ENCODE measurements at regions not wholly inside any gene's neighbourhood (a gene's known extent, or its start where the extent isn't known, plus 50 kb on each side); places are given as distances from the start of the nearest gene placed in this dataset.
"Not testable (repeated sequence)": the region's sequence is repeated elsewhere in the genome, so short reads cannot be mapped to it uniquely, and the experiment has no call there.

DNA sequence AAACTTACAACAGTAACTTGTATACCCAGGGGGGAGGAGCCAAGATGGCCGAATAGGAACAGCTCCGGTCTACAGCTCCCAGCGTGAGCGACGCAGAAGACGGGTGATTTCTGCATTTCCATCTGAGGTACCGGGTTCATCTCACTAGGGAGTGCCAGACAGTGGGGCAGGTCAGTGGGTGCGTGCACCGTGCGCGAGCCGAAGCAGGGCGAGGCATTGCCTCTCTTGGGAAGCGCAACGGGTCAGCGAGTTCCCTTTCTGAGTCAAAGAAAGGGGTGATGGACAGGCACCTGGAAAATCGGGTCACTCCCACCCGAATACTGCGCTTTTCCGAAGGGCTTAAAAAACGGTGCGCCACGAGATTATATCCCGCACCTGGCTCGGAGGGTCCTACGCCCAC is 278.8 kb downstream of the FAM47B start:
- H3K4me3 Mint-ChIP-seq; POLR2A ChIA-PET; CTCF ChIA-PET; H3K4me1 Mint-ChIP-seq; H3K36me3 Mint-ChIP-seq (ENCODE audit: low read depth); H3K27ac Mint-ChIP-seq; H3K27me3 Mint-ChIP-seq; DNase-seq; H3K9me3 Mint-ChIP-seq: not testable (repeated sequence)

DNA sequence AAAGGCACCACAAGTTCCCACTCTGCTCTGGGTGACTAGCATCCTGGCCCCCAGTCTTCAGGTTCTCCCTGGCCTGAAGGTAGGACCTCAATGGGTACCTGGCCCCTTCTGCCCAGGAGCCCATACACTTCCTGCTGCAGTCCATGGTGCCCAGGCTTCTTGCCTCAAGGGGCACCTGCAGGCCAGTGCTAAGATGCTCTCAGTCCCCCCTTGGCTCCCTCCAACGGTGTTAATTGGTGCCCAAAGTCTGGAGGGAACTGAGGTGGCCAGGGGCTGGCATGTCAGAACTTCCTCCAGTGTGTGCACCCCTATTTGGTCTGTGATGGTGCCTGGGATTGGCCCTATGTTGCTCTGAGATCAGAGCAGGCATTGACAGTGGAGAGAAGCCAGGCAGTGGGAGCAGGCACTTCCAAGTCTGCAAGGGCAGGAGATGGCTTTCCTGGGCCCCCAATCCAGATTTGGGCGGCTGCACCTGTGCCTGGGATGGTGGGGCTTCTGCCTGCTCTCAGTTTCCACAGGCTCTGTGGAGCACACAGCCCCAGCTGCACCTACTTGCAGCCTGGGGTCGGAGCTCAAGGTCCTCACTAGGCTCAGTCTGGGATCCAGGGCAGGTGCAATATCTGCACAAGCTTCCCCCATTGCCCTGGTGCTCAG is 301.6 kb downstream of the FAM47B start:
- CTCF ChIA-PET = no interaction called here
- H3K27ac Mint-ChIP-seq = no peak overlapping the region

DNA sequence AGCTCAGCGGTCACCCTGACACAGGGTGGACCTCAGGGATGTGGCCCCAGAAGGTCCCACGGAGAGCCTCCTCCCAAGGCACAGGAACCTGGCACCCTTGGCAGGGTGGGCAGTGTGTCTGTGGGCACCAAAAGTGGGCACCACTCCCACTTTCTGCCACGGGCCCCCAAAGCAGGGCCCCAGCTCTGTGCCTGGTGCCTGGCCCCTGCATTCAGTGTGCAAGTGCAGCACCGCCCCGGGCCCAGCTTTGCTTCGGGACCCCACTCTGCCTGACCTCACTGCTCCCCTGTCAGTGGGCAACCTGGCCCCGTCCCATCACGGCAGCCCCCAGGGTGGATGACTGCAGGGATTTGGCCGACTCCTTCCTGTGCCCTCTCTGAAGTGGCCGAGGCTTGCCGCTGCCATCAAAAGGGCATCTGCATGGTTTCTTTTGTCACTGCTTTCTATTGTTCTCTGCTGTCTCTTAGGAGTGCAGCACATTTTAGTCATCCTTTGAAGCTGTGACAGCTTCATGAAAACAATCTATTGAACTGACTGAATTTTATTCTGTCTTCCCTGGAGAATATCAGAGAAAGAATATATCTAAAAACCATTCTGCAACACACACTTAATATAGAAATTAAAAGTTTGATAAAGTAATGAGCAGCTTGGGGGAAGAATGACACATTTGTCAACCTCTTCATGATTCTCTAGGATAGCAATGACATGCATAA is 302.4 kb downstream of the FAM47B start:
- CTCF ChIA-PET = no interaction called here
- no peak for DNase-seq
- POLR2A ChIA-PET = no interaction called here
- H3K36me3 Mint-ChIP-seq (ENCODE audit: low read depth) = no peaks in the 10 kb centered on the region
- H3K27me3 Mint-ChIP-seq = no peaks in the 10 kb centered on the region
- H3K9me3 Mint-ChIP-seq = no peaks in the 10 kb centered on the region
- no peak overlapping the region for H3K27ac Mint-ChIP-seq
- H3K4me3 Mint-ChIP-seq = no peak overlapping the region
- no peaks in the 10 kb centered on the region for H3K4me1 Mint-ChIP-seq

More for the DNA sequence above, 301.6 kb downstream of the FAM47B start:
- no peak overlapping the region for H3K4me3 Mint-ChIP-seq
- no peaks in the 10 kb centered on the region for H3K27me3 Mint-ChIP-seq
- POLR2A ChIA-PET = no interaction called here
- H3K4me1 Mint-ChIP-seq = no peaks in the 10 kb centered on the region
- H3K9me3 Mint-ChIP-seq = no peaks in the 10 kb centered on the region
- DNase-seq = no peak
- no peaks in the 10 kb centered on the region for H3K36me3 Mint-ChIP-seq (ENCODE audit: low read depth)

DNA sequence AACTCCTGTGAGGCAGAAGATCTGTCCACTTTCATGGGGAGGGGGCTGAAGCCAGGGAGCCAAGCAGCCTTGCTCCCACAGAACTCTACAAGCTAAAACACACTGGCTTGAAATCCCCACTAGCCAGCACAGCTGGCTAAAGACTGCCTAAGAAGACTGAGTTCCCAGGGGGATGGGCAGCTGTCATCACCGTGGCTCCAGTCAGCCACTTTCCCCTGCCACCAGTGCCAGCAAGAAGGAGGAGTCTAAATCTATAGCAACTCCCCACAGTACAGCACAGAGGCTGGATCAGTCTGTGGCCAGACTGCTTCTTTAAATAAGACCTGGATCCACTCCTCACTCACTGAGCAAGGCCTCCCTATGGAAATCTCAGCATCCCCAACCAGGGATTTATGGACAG is 308.6 kb downstream of the FAM47B start:
- CTCF ChIA-PET = no interaction called here
- POLR2A ChIA-PET = no interaction called here
- Mint-ChIP-seq H3K4me1 (no peaks in the 10 kb centered on the region), H3K27ac (no peak overlapping the region), H3K27me3 (no peaks in the 10 kb centered on the region), H3K4me3 (no peak overlapping the region), H3K36me3 (ENCODE audit: low read depth) (no peaks in the 10 kb centered on the region), H3K9me3 (no peaks in the 10 kb centered on the region)
- no peak for DNase-seq

DNA sequence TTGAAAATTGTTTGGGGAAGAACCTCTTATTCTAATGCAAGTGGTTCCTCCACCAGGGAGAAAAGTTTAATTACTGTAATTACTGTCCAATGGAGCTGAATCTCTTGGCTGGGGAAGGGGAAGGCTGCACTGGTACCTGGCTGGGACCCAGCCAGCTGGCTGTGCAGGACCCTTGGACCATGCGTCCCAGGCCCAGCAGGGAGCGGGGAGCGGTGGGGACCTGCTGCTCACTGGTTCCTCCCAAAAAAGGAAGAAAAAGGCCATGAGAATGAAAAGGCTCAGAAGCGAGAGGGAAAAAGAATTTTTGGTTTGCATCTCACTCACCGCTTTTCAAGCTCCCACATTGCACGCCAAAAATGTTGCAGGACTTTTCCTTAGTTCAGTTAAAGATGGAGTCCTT is 333.5 kb downstream of the FAM47B start:
- POLR2A ChIA-PET = no interaction called here
- DNase-seq = no peak
- Mint-ChIP-seq H3K27me3 (no peaks in the 10 kb centered on the region), H3K4me1 (no peaks in the 10 kb centered on the region), H3K36me3 (ENCODE audit: low read depth) (no peaks in the 10 kb centered on the region), H3K9me3 (no peaks in the 10 kb centered on the region), H3K4me3 (no peak overlapping the region), H3K27ac (no peak overlapping the region)
- CTCF ChIA-PET = no interaction called here

DNA sequence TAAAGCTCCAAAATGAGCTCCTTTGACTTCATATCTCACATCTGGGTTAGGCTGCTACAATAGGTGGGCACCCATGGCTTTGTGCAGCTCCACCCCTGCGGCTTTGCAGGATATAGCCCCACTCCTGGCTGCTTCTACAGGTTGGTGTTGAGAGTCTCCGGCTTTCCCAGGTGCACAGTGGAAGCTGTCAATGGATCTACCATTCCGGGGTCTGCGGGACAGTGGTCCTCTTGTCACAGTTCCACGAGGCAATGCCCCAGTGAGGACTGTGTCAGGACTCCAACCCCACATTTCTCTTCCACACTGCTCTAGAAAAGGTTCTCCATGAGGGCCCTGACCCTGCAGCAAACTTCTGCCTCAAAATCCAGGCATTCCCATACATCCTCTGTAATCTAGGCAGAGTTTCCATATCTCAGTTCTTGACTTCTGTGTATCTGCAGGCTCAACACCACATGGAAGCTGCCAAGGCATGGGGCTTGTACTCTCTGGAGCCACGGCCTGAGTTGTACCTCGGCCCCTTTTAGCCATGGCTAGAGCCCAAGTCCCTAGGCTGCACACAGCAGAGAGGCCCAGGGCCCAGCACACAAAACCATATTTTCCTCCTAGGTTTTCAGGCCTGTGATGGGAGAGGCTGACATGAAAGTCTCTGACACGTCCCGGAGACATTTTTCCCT is 342.8 kb downstream of the FAM47B start:
- Mint-ChIP-seq H3K4me3 (no peak overlapping the region), H3K27ac (no peak overlapping the region), H3K9me3 (peaks cover 2% of the 10 kb centered on the region), H3K36me3 (ENCODE audit: low read depth) (no peaks in the 10 kb centered on the region), H3K27me3 (no peaks in the 10 kb centered on the region), H3K4me1 (no peaks in the 10 kb centered on the region)
- ChIA-PET POLR2A (no interaction called here), CTCF (no interaction called here)
- DNase-seq = no peak

DNA sequence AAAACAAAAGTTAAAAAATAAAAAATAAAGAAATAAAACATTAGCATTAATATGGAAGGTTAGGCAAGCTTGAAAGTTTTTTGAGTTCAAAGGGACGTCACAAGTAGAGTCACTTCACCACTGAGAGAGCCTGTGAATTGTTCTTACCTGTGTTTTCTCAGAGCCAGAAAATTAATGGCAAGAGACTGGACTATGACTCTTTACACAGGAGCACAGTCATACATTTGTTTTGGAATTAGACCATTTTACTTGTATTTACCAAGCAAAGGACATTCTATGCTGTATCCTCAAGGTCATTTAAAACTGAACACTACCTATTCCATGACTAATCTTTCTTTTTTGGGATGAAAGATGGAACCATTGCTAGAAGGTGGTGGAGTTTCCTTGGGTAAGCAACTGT is 346.1 kb downstream of the FAM47B start:
- CTCF ChIA-PET = no interaction called here
- Mint-ChIP-seq H3K4me1 (no peaks in the 10 kb centered on the region), H3K4me3 (no peak overlapping the region), H3K9me3 (peaks cover 2% of the 10 kb centered on the region), H3K36me3 (ENCODE audit: low read depth) (no peaks in the 10 kb centered on the region), H3K27me3 (no peaks in the 10 kb centered on the region), H3K27ac (no peak overlapping the region)
- DNase-seq = no peak
- POLR2A ChIA-PET = no interaction called here

DNA sequence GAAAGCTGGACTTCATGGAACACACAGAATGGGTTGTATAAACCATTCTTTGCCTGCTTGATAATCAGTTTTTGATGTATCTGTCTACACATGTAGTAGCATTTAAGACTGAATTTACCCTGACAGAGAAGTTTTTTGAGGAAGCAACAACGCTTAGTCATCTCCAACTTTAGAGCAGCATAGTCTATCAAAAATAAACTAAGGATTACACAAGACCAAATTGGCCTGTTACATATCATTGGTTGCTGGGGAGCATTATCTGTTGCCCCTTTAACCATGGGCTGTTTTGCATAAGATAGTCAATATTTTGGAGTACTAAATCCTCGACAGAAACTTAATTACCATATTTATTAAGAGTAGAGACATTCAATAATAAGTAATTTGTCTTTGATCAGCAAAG is 347.4 kb downstream of the FAM47B start:
- ChIA-PET CTCF (no interaction called here), POLR2A (no interaction called here)
- Mint-ChIP-seq H3K27ac (no peak overlapping the region), H3K36me3 (ENCODE audit: low read depth) (no peaks in the 10 kb centered on the region), H3K4me1 (no peaks in the 10 kb centered on the region), H3K4me3 (no peak overlapping the region), H3K27me3 (no peaks in the 10 kb centered on the region), H3K9me3 (peaks cover under 1% of the 10 kb centered on the region)
- DNase-seq = no peak

DNA sequence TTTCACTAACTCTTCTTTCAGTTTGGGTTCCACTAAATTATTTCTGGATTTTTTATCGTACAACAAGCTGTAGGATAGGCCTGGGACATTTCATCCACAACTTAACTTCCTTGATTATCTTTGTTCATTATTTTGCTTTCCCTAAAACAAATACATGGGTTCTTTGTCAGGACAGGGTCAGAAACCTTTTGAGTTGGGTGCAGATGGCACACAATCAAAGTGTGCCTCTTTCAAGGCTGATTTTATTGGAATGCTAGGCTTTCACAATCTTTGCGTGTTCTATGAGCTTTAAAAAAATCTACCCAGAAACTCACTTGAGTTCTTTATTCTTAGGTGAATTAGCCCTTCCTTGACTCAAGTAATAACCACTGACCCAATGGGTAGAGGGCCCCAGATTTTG is 348.4 kb downstream of the FAM47B start:
- Mint-ChIP-seq H3K4me1 (no peaks in the 10 kb centered on the region), H3K36me3 (ENCODE audit: low read depth) (no peaks in the 10 kb centered on the region), H3K4me3 (no peak overlapping the region), H3K9me3 (no peaks in the 10 kb centered on the region), H3K27ac (no peak overlapping the region), H3K27me3 (no peaks in the 10 kb centered on the region)
- no peak for DNase-seq
- ChIA-PET CTCF (no interaction called here), POLR2A (no interaction called here)

DNA sequence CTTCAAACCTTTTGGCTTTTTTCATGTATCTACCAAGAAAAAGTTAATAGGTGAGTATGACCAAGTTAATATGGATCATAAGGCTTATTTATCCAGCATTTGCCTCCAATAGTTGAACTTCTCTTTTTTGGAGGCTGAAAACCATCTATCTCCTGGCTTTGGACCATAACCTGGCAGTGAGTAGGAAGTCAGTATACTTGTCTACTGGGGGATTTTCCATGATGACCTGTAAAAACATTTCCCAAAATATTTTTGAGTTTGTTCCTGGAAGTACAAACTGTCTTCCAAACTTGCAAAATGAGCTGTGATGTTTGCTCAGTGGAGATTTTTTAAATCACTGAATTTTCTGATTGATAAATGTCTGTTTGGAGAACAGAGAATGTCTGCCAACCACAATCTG is 349.9 kb downstream of the FAM47B start:
- no peak overlapping the region for H3K4me3 Mint-ChIP-seq
- no peaks in the 10 kb centered on the region for H3K36me3 Mint-ChIP-seq (ENCODE audit: low read depth)
- ChIA-PET POLR2A (no interaction called here), CTCF (no interaction called here)
- no peaks in the 10 kb centered on the region for H3K9me3 Mint-ChIP-seq
- DNase-seq = no peak
- no peaks in the 10 kb centered on the region for H3K27me3 Mint-ChIP-seq
- no peak overlapping the region for H3K27ac Mint-ChIP-seq
- H3K4me1 Mint-ChIP-seq = no peaks in the 10 kb centered on the region

DNA sequence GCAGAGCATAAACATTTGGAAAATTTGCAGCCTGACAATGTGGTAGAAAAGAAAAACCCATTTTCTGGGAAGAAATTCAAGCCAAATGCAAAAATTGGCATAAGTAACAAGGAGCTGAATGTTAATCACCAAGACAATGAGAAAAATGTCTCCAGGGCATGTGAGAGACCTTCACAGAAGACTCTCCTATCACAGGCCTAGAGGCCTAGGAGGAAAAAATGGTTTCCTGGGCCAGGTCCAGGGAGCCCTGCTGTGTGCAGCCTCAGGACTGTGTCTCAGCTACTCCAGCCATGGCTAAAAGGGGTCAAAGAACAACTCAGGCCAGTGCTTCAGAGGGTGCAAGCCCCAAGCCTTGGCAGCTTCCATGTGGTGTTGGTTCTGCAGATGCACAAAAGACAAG is 362.4 kb downstream of the FAM47B start:
- H3K4me3 Mint-ChIP-seq; CTCF ChIA-PET; POLR2A ChIA-PET; H3K4me1 Mint-ChIP-seq; H3K36me3 Mint-ChIP-seq (ENCODE audit: low read depth); H3K9me3 Mint-ChIP-seq; H3K27ac Mint-ChIP-seq; DNase-seq; H3K27me3 Mint-ChIP-seq: not testable (repeated sequence)

DNA sequence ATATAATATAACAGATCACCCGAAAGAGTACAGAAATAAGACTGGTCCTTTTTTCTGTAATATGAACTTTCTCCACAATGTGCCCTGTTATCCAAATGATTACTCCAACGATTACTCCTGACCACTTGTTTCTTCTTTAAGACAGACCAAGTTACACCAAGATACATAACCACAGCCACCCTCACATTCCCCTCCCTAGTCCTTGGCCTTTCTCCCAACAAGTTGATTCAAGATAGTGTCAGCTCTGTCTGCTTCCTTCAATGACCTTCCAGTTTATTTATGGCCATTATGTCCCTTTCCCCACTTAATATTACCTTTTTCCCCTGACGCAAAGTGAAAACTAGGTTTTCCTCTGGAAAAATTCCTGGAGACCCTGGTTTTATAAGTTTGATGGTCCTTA is 397.2 kb downstream of the FAM47B start:
- CTCF ChIA-PET = no interaction called here
- POLR2A ChIA-PET = no interaction called here
- no peak overlapping the region for H3K4me3 Mint-ChIP-seq
- H3K4me1 Mint-ChIP-seq = no peaks in the 10 kb centered on the region
- H3K36me3 Mint-ChIP-seq (ENCODE audit: low read depth) = no peaks in the 10 kb centered on the region
- H3K27me3 Mint-ChIP-seq = no peaks in the 10 kb centered on the region
- no peaks in the 10 kb centered on the region for H3K9me3 Mint-ChIP-seq
- no peak for DNase-seq
- no peak overlapping the region for H3K27ac Mint-ChIP-seq

DNA sequence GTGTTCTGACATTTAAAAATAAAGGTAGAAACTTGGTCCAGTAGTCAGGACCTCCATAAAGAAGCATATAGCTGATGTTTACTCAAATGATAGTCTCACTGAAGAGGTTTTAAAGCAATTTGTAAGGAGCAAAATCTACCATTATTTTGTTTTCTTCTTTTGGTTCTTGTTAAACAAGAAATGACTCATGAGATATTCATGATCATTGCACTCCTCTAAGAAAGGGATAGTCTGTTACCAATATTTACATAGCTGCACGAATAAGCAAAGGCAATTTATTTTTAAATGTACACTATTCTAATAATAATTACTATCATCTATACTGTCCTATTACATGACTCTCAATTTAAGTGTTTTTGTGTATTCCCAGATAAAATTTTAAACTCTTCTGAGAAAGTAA is 397.9 kb downstream of the FAM47B start:
- no peak overlapping the region for H3K4me3 Mint-ChIP-seq
- H3K27ac Mint-ChIP-seq = no peak overlapping the region
- no peaks in the 10 kb centered on the region for H3K36me3 Mint-ChIP-seq (ENCODE audit: low read depth)
- no peaks in the 10 kb centered on the region for H3K9me3 Mint-ChIP-seq
- H3K4me1 Mint-ChIP-seq = no peaks in the 10 kb centered on the region
- no peaks in the 10 kb centered on the region for H3K27me3 Mint-ChIP-seq
- DNase-seq = no peak
- POLR2A ChIA-PET = no interaction called here
- CTCF ChIA-PET = no interaction called here

DNA sequence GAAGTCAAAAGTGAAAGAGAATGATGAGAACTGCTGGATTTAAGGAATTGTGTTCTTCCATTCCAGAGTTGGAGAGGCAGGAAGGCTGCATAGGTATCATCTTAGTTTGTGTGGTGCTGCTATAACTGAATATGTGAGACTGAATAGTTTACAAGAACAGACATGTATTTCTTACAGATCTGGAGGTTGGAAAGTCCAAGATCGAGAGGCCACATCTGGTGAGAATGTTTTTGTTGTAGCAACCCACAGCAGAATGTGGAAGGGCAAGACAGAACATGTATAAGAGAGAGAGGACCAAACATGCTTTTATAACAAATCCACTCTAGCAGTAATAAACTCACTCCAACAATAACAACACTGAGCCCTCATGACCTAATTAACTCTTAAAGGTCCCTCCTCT is 408.6 kb downstream of the FAM47B start:
- POLR2A ChIA-PET = no interaction called here
- no peaks in the 10 kb centered on the region for H3K36me3 Mint-ChIP-seq (ENCODE audit: low read depth)
- H3K4me1 Mint-ChIP-seq = no peaks in the 10 kb centered on the region
- no peaks in the 10 kb centered on the region for H3K9me3 Mint-ChIP-seq
- CTCF ChIA-PET = no interaction called here
- no peak overlapping the region for H3K27ac Mint-ChIP-seq
- no peaks in the 10 kb centered on the region for H3K27me3 Mint-ChIP-seq
- no peak overlapping the region for H3K4me3 Mint-ChIP-seq
- DNase-seq = no peak
